OCI-LY7 (cell line): ENCODE measurements at regions not wholly inside any gene's neighbourhood (a gene's known extent, or its start where the extent isn't known, plus 50 kb on each side); places are given as distances from the start of the nearest gene placed in this dataset.

Experiments
- BruUV-seq: library from RNA; stranded (reverse); fragments of 400-500 nt; replicated peaks from 2 replicates; lab custom pipeline; 2021; lab: Mats Ljungman, UMichigan
- CTCF ChIA-PET: fragments of 300-600 bp; sonication (Branson Sonifier 250); formaldehyde crosslinking; loops from one replicate; lab custom pipeline; 2022; ENCODE audit warnings: antibody characterized with exemption; ENCODE audit not compliant: unreplicated experiment; lab: Charles Lee
- POLR2A ChIA-PET: fragments of 300-600 bp; sonication (Branson Sonifier 250); formaldehyde crosslinking; loops from one replicate; lab custom pipeline; 2022; ENCODE audit warnings: antibody characterized with exemption; lab: Charles Lee
- DNase-seq: peaks from one replicate; pipeline ENCODE4 v3.0.0-alpha.2; 2015; ENCODE audit warnings: low spot score
- H2AFZ ChIP-seq: fragments of 200-600 bp; sonication (generic), shearing (Covaris generic); 2 replicates; pipeline ENCODE4 v1.6.1; 2014; ENCODE audit warnings: mild to moderate bottlenecking, antibody characterized with exemption, low read length, moderate library complexity
- H3K27ac ChIP-seq: fragments of 200-600 bp; sonication (generic); 2 replicates; pipeline ENCODE4 v1.5.1; 2014; ENCODE audit warnings: mixed run types, low read depth, mild to moderate bottlenecking, moderate library complexity, low read length, inconsistent platforms; ENCODE audit not compliant: poor library complexity, severe bottlenecking
- H3K36me3 ChIP-seq: fragments of 200-600 bp; sonication (generic); 2 replicates; pipeline ENCODE4 v1.6.1; 2014; ENCODE audit warnings: mild to moderate bottlenecking, antibody characterized with exemption, low read length, moderate library complexity, mixed read lengths; ENCODE audit not compliant: insufficient read depth
- H3K4me1 ChIP-seq: fragments of 200-600 bp; sonication (generic); 2 replicates; pipeline ENCODE4 v1.5.1; 2014; ENCODE audit warnings: mild to moderate bottlenecking, low read length; ENCODE audit not compliant: insufficient read depth, poor library complexity, severe bottlenecking
- H3K4me2 ChIP-seq: fragments of 200-600 bp; sonication (generic); 2 replicates; pipeline ENCODE4 v1.6.1; 2014; ENCODE audit warnings: mild to moderate bottlenecking, low read length
- H3K4me3 ChIP-seq: fragments of 200-600 bp; sonication (generic); 2 replicates; pipeline ENCODE4 v1.5.1; 2014; ENCODE audit warnings: mild to moderate bottlenecking, low read depth, low read length; ENCODE audit not compliant: poor library complexity, severe bottlenecking
- H3K79me2 ChIP-seq: fragments of 200-600 bp; sonication (generic); 2 replicates; pipeline ENCODE4 v1.6.1; 2016; ENCODE audit warnings: low read depth, mild to moderate bottlenecking, low read length, moderate library complexity, mixed read lengths; ENCODE audit not compliant: insufficient read depth
- H3K9me2 ChIP-seq: fragments of 200-600 bp; sonication (generic); 2 replicates; pipeline ENCODE4 v1.6.1; 2016; ENCODE audit warnings: mild to moderate bottlenecking, low read length, mixed read lengths; ENCODE audit not compliant: insufficient read depth
- H3K9me3 ChIP-seq: fragments of 200-600 bp; sonication (generic); 2 replicates; pipeline ENCODE4 v1.6.1; 2014; ENCODE audit warnings: mild to moderate bottlenecking, mixed run types, low read length, mixed read lengths
- H4K20me1 ChIP-seq: fragments of 200-600 bp; sonication (generic); 2 replicates; pipeline ENCODE4 v1.6.1; 2014; ENCODE audit warnings: mild to moderate bottlenecking, antibody characterized with exemption, low read length, moderate library complexity, mixed read lengths; ENCODE audit not compliant: insufficient read depth
- EZH2phosphoT487 ChIP-seq: fragments of 200-600 bp; sonication (generic); IDR thresholded peaks from 2 replicates; pipeline ENCODE4 v1.6.1; 2018; ENCODE audit warnings: low read depth, borderline replicate concordance, mild to moderate bottlenecking, mixed run types, antibody characterized with exemption, low read length, moderate library complexity, mixed read lengths
- intact Hi-C: fragments of 100-400 bp; cut with micrococcal nuclease; formaldehyde crosslinking; loops from one replicate; pipeline ENCODE4 v1.10.0; 2022; ENCODE audit not compliant: unreplicated experiment
- TF ChIP-seq, protein P1 (sequence below): fragments of 200-600 bp; sonication (generic); conservative IDR thresholded peaks from 2 replicates; pipeline ENCODE4 v1.5.1; 2014; ENCODE audit warnings: mild to moderate bottlenecking, antibody characterized with exemption, low read length, moderate library complexity, mixed read lengths

DNA sequence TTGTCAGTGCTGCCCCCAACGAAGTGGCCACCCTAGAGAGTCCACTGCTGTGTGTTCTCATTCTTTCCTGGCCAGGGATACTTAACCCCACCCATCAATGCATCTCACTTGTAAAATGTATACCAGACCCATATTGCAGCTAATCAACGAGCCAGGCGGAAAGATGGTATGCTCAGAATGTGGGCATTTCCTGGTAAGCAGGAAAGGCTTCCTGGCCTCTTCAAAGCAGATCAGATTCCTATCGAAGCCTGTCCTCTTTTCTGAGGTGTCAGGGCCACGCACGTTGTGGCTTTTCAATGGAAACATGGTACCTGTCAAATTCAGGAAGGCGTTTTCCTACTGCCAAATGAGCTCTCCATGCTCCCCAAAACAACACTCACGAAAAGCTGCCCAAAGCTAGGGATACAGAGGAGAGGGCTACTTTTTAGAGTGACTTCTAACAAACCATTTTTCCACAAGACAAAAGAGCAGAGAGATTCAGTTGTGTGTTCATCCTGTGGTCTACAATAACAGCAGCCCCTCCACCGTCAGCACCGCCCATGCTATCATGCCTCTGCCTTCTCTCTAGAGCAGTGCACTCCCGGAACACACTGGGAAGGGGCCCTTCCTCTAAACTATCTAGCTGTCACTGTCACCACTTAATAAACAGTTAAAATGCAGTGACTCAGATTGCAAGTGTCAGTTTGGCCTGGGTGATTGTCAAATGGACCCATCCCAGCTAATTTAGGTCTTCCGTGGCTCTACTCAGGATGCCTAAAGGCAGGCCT lies 535.1 kb downstream of the RNF144A start:
- Histone ChIP-seq H3K36me3 (no peaks in the 10 kb centered on the region), H3K79me2 (no peaks in the 10 kb centered on the region), H4K20me1 (no peaks in the 10 kb centered on the region), H3K4me1 (peaks cover 18% of the 10 kb centered on the region), H3K4me2 (no peak overlapping the region), H2AFZ (no peak overlapping the region), H3K4me3 (no peak overlapping the region), H3K9me3 (no peaks in the 10 kb centered on the region), H3K27ac (no peak overlapping the region), H3K9me2 (no peaks in the 10 kb centered on the region)
- ChIA-PET POLR2A (no interaction called here), CTCF (interaction anchor here (0.6 kb wide), 1 partner anchor 1213 kb away, joined by 6 read pairs; no protein-coding TSS in a partner anchor)
- TF ChIP-seq EZH2phosphoT487, result no peak
- TF ChIP-seq, protein P1, sequence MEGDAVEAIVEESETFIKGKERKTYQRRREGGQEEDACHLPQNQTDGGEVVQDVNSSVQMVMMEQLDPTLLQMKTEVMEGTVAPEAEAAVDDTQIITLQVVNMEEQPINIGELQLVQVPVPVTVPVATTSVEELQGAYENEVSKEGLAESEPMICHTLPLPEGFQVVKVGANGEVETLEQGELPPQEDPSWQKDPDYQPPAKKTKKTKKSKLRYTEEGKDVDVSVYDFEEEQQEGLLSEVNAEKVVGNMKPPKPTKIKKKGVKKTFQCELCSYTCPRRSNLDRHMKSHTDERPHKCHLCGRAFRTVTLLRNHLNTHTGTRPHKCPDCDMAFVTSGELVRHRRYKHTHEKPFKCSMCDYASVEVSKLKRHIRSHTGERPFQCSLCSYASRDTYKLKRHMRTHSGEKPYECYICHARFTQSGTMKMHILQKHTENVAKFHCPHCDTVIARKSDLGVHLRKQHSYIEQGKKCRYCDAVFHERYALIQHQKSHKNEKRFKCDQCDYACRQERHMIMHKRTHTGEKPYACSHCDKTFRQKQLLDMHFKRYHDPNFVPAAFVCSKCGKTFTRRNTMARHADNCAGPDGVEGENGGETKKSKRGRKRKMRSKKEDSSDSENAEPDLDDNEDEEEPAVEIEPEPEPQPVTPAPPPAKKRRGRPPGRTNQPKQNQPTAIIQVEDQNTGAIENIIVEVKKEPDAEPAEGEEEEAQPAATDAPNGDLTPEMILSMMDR, result no peak
- intact Hi-C loops, result no loop called here
- no peak for DNase-seq
- BruUV-seq, result no TSS peak

DNA sequence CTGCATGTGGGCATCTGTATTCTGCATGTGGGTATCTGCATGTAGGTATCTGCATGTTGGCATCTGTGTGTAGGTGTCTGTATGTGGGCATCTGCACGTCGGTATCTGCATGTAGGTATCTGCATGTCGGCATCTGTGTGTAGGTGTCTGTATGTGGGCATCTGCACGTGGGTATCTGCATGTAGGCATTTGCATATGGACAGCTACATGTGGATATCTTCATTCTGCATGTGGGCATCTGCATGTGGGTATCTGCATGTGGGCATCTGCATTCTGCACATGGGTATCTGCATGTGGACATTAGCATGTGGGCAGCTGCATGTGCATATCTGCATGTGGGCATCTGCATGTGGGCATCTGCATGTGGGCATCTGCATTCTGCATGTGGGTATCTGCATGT lies 537.4 kb downstream of the RNF144A start:
- DNase-seq, result no peak
- H2AFZ ChIP-seq, result no peak overlapping the region
- no peaks in the 10 kb centered on the region for H3K36me3 ChIP-seq
- TF ChIP-seq EZH2phosphoT487, result no peak
- TF ChIP-seq, protein P1, result no peak
- no TSS peak for BruUV-seq
- ChIA-PET POLR2A (interaction anchor here (0.5 to 1.0 kb wide), 3 partner anchors 11 to 12 kb away, joined by 3 read pairs; no protein-coding TSS in a partner anchor), CTCF (no interaction called here)
- H3K9me2 ChIP-seq, result no peaks in the 10 kb centered on the region
- no peaks in the 10 kb centered on the region for H3K9me3 ChIP-seq
- intact Hi-C loops, result no loop called here
- peaks cover 12% of the 10 kb centered on the region for H3K4me1 ChIP-seq
- H3K4me3 ChIP-seq, result no peak overlapping the region
- no peaks in the 10 kb centered on the region for H4K20me1 ChIP-seq
- no peak overlapping the region for H3K4me2 ChIP-seq
- H3K79me2 ChIP-seq, result no peaks in the 10 kb centered on the region
- H3K27ac ChIP-seq, result no peak overlapping the region

DNA sequence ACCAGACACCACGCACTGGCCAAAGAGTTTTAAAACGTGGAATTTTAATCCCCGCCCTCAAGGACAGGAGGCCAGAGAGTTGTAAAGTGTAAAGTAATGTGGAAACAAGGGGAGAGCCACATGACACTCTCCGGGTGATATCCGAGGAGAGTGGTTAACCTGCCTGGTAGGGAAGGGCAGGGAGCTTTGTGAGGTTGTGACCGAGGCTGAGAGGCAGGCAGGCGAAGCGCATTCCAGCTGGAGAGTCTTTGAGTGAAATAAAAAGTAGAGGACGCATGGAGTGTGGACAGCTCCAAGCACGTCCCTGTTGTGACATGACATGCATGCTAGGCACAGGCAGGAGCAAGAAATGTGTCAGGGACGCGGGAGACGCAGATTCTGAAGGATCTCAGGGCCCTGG lies 539.5 kb downstream of the RNF144A start:
- Histone ChIP-seq H3K79me2 (no peaks in the 10 kb centered on the region), H2AFZ (no peak overlapping the region), H4K20me1 (no peaks in the 10 kb centered on the region), H3K4me2 (no peak overlapping the region), H3K4me3 (no peak overlapping the region), H3K9me3 (no peaks in the 10 kb centered on the region), H3K36me3 (no peaks in the 10 kb centered on the region), H3K27ac (no peak overlapping the region), H3K4me1 (peaks cover 8% of the 10 kb centered on the region), H3K9me2 (no peaks in the 10 kb centered on the region)
- TF ChIP-seq EZH2phosphoT487, result no peak
- TF ChIP-seq, protein P1, result no peak
- DNase-seq, result no peak
- ChIA-PET CTCF (no interaction called here), POLR2A (no interaction called here)
- intact Hi-C loops, result no loop called here
- BruUV-seq, result no TSS peak
